Tibial nerve (tissue), 3 donors: ENCODE measurements at regions not wholly inside any gene's neighbourhood (a gene's known extent, or its start where the extent isn't known, plus 50 kb on each side); places are given as distances from the start of the nearest gene placed in this dataset.

Experiments used
- POLR2A ChIP-seq, 2 donors: fragments of 450-650 bp; IDR thresholded peaks; one replicate each; pipeline ENCODE4 v1.6.1; 2017; ENCODE audit warnings: antibody characterized with exemption in 2 of 2, mild to moderate bottlenecking in 2 of 2, moderate library complexity in 2 of 2
- TF ChIP-seq, protein P1 (sequence below), 5 experiments: fragments of 200-600 bp in 3 of 5; fragments of 450-650 bp in 2 of 5; sonication (generic) in 3 of 5; IDR thresholded peaks; one replicate each; pipeline ENCODE4 v1.5.1; 2016 to 2019; ENCODE audit warnings: antibody characterized with exemption in 5 of 5, mild to moderate bottlenecking in 3 of 5, moderate library complexity in 2 of 5

DNA sequence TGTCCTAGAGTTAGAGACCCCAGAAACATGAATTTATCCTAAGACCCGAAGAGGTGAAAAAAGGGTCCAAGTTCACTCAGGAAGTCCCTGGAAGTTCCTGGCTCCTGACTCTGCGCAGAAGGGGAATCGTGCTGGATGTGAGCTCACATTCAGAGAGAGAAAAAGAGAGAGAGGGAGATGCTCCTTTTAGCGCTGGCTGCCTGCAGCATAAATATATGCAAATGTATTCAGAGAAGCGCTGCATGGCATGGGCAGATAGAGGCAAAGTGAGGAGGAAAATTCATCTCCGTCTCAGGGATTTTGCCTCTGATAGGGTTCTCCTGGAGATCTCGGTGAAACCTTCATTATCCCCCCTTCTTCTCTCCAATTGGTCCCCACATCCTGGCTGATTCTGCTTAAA, 517.2 kb downstream of the MN1 start:
- TF ChIP-seq, protein P1, sequence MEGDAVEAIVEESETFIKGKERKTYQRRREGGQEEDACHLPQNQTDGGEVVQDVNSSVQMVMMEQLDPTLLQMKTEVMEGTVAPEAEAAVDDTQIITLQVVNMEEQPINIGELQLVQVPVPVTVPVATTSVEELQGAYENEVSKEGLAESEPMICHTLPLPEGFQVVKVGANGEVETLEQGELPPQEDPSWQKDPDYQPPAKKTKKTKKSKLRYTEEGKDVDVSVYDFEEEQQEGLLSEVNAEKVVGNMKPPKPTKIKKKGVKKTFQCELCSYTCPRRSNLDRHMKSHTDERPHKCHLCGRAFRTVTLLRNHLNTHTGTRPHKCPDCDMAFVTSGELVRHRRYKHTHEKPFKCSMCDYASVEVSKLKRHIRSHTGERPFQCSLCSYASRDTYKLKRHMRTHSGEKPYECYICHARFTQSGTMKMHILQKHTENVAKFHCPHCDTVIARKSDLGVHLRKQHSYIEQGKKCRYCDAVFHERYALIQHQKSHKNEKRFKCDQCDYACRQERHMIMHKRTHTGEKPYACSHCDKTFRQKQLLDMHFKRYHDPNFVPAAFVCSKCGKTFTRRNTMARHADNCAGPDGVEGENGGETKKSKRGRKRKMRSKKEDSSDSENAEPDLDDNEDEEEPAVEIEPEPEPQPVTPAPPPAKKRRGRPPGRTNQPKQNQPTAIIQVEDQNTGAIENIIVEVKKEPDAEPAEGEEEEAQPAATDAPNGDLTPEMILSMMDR (IDR thresholded peaks at IDR 0.05) = no peak
- no peak for TF ChIP-seq POLR2A (IDR thresholded peaks at IDR 0.05)
